BLaER1 (cell line): ENCODE measurements at regions not wholly inside any gene's neighbourhood (a gene's known extent, or its start where the extent isn't known, plus 50 kb on each side); places are given as distances from the start of the nearest gene placed in this dataset.

Source experiments
- H3K27ac ChIP-seq: shearing (Covaris generic); formaldehyde crosslinking; 2 replicates; pipeline ENCODE4 v1.8.1; 2022
- H3K27me3 ChIP-seq: shearing (Covaris generic); formaldehyde crosslinking; 2 replicates; pipeline ENCODE4 v1.8.1; 2022
- H3K36me3 ChIP-seq: shearing (Covaris generic); formaldehyde crosslinking; 2 replicates; pipeline ENCODE4 v1.8.1; 2022
- H3K4me1 ChIP-seq: shearing (Covaris generic); formaldehyde crosslinking; 2 replicates; pipeline ENCODE4 v1.8.1; 2022
- H3K4me2 ChIP-seq: shearing (Covaris generic); formaldehyde crosslinking; 2 replicates; pipeline ENCODE4 v1.8.1; 2022
- H3K4me3 ChIP-seq: shearing (Covaris generic); formaldehyde crosslinking; 2 replicates; pipeline ENCODE4 v1.8.1; 2022
- H3K9ac ChIP-seq: shearing (Covaris generic); formaldehyde crosslinking; 2 replicates; pipeline ENCODE4 v1.8.1; 2022
- H3K9me3 ChIP-seq: shearing (Covaris generic); formaldehyde crosslinking; 2 replicates; pipeline ENCODE4 v1.8.1; 2022
- H4K20me1 ChIP-seq: shearing (Covaris generic); formaldehyde crosslinking; 2 replicates; pipeline ENCODE4 v1.8.1; 2022
- Cebpa-rat ChIP-seq: shearing (Covaris generic); IDR thresholded peaks from 2 replicates; pipeline ENCODE4 v1.8.1; 2022

DNA sequence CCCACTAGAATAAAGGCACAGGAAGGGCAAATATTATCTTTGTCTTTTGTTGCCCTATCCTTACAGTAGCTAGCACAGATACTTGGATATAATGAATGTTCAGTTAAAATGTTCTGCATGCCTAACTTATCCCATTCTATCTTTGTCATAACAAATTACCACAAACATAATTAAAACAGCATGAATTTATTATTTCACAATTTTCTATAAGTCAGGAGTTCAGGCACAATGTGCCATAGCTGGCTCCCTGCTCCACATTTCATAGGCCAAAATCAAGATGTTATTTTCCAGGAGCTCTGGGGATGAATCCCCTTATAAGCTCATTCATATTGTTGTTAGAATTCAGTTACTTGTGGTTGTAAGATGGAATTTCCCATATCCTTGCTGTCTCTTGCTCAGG lies 975.5 kb downstream of the IGSF11 start:
- H3K27me3 ChIP-seq: no peaks in the 10 kb centered on the region
- H3K9me3 ChIP-seq: no peaks in the 10 kb centered on the region

DNA sequence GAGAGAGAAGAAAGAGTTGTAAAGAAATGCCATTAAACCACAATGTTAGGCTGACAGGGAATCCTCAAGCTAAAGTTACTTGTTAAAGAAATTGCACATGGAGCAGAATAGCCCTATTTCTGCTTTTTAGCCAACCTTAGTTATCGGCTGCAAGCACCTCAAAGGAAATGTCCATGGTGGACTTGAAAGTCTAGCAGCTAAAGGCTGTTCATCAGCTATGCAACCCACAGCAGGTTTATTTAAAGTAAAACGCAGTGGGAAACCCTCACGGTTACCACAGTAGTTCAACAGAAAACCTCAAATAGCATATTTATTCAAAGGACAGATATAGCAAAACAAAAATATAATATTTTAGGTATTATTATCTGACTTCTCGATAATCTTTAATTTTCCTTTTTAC lies 967.2 kb downstream of the IGSF11 start:
- Histone ChIP-seq H4K20me1 (no peaks in the 10 kb centered on the region), H3K9me3 (no peaks in the 10 kb centered on the region), H3K4me3 (no peak overlapping the region), H3K4me1 (no peaks in the 10 kb centered on the region), H3K27me3 (no peaks in the 10 kb centered on the region), H3K4me2 (no peak overlapping the region), H3K9ac (no peak overlapping the region), H3K36me3 (no peaks in the 10 kb centered on the region), H3K27ac (no peak overlapping the region)
- no peak for TF ChIP-seq Cebpa-rat

More for the DNA sequence above, 975.5 kb downstream of the IGSF11 start:
- no peak for TF ChIP-seq Cebpa-rat
- Histone ChIP-seq H3K4me3 (no peak overlapping the region), H3K36me3 (no peaks in the 10 kb centered on the region), H3K4me2 (no peak overlapping the region), H3K27ac (no peak overlapping the region), H4K20me1 (no peaks in the 10 kb centered on the region), H3K9ac (no peak overlapping the region), H3K4me1 (no peaks in the 10 kb centered on the region)

DNA sequence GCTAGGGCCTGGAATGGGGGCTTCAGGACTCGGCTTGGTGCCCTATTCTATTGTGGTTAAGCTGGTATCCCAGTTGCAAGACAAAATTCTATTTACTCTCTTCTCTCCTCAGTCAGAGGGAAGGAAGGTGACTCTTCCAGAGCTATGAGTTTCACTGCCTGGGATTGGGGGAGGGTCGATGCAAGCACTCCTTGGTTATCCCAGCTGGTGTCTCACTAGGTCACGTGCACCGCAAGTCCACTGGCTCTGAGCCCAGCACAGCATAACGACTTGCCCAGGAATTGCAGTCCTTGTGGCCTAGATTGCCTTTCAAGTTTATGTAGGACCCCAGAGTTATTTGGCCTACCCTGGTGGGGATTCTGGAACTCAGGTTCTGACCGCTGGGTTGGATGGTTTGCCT lies 958.8 kb downstream of the IGSF11 start:
- no peak for TF ChIP-seq Cebpa-rat
- H3K4me3 ChIP-seq: no peak overlapping the region
- no peaks in the 10 kb centered on the region for H3K36me3 ChIP-seq
- H3K9me3 ChIP-seq: peaks cover 13% of the 10 kb centered on the region; the same call in 1 of the 2 replicates
- no peaks in the 10 kb centered on the region for H3K4me1 ChIP-seq
- no peaks in the 10 kb centered on the region for H3K27me3 ChIP-seq
- H3K4me2 ChIP-seq: no peak overlapping the region
- H3K9ac ChIP-seq: no peak overlapping the region
- H4K20me1 ChIP-seq: no peaks in the 10 kb centered on the region
- H3K27ac ChIP-seq: no peak overlapping the region

DNA sequence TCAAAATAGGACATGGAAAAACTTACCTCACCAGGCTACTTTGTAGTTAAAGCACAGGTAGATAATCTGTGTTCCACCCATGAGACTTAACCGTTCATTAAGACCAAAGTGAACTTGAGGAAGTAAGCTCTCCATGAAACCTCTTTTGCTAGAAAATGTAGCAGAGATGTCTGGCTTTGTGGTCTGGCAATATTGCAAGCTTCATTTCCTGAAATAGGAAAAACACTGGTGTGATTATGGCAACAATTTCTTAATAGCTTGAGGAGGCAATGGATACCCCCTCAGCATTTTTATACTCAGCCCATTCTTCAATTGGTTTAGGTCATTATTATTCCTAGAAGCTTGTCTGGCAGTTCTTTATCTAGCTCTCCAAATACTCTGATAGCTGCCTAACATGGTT lies 957.3 kb downstream of the IGSF11 start:
- peaks cover 13% of the 10 kb centered on the region; the same call in 1 of the 2 replicates for H3K9me3 ChIP-seq
- H3K27me3 ChIP-seq: no peaks in the 10 kb centered on the region
- no peak overlapping the region for H3K4me3 ChIP-seq
- no peaks in the 10 kb centered on the region for H4K20me1 ChIP-seq
- H3K36me3 ChIP-seq: no peaks in the 10 kb centered on the region
- H3K4me1 ChIP-seq: no peaks in the 10 kb centered on the region
- TF ChIP-seq Cebpa-rat: no peak
- no peak overlapping the region for H3K9ac ChIP-seq
- no peak overlapping the region for H3K4me2 ChIP-seq
- no peak overlapping the region for H3K27ac ChIP-seq

DNA sequence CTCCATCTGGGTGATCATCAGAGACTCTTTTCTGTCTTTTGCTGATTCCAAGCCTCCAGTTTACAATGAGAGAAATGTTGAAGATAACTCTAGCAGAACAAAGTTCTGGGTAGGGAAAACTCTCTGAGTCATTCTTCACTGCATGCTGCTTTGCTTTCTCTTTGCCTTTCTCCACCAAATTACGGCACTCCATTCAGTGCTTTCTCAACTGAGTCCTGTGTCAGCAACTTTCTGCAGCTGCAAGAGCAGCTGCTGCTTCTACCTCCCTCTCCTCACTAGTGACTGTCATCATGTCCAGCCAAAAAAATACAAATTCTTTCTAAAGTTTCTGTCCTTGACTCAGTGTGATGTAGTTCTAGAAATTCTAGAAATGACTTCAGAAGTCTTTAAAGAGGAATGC lies 953.8 kb downstream of the IGSF11 start:
- H3K27me3 ChIP-seq: no peaks in the 10 kb centered on the region
- H3K4me2 ChIP-seq: no peak overlapping the region
- H3K9ac ChIP-seq: no peak overlapping the region
- no peak overlapping the region for H3K27ac ChIP-seq
- H4K20me1 ChIP-seq: no peaks in the 10 kb centered on the region
- TF ChIP-seq Cebpa-rat: no peak
- H3K9me3 ChIP-seq: no peaks in the 10 kb centered on the region
- H3K4me3 ChIP-seq: no peak overlapping the region
- H3K36me3 ChIP-seq: no peaks in the 10 kb centered on the region
- H3K4me1 ChIP-seq: no peaks in the 10 kb centered on the region

DNA sequence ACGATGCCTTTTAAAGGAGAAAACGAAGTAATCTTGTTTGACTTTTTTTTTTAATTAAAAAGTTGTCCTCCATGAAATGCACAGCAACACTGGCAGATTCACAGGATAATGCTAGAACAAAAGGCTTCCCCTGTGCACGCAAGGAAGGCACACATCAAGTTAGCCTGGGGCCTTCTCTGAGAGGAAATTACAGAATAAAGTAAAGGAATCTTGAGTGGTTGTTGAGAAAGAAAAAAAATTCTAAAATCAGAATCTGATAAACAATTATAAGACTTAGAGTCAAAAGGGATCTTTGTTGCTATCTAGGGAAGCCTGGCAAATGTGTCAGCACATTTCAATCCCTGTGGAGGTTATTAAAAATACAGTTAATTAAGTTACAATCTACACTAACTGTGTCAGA lies 946.0 kb downstream of the IGSF11 start:
- Histone ChIP-seq H3K4me1 (no peaks in the 10 kb centered on the region), H3K27ac (no peak overlapping the region), H3K4me3 (no peak overlapping the region), H3K36me3 (no peaks in the 10 kb centered on the region), H3K9ac (no peak overlapping the region), H3K9me3 (peaks cover 21% of the 10 kb centered on the region), H3K27me3 (no peaks in the 10 kb centered on the region), H3K4me2 (no peak overlapping the region), H4K20me1 (no peaks in the 10 kb centered on the region)
- no peak for TF ChIP-seq Cebpa-rat

DNA sequence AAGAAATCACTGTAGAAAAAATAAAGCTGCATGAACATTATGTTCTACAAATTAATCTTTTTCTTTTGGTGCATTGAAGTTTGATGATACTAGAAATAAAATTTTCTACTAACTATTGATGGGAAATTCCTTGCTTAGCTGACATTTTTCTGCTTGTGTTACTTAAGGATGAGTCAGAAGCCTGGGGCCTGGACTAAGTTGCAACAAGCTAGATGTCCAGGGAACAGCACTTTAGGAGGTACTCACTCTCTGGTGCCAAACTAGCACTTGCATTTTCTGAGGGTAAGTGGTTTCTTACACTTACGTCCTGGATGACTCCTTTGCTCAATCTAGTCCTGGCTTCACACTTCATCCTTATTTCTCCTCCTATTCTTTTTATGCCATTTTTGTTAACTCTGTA lies 945.1 kb downstream of the IGSF11 start:
- no peak overlapping the region for H3K4me2 ChIP-seq
- H3K4me3 ChIP-seq: no peak overlapping the region
- H3K9me3 ChIP-seq: peaks cover 29% of the 10 kb centered on the region
- TF ChIP-seq Cebpa-rat: no peak
- no peaks in the 10 kb centered on the region for H3K4me1 ChIP-seq
- no peak overlapping the region for H3K27ac ChIP-seq
- no peak overlapping the region for H3K9ac ChIP-seq
- no peaks in the 10 kb centered on the region for H3K27me3 ChIP-seq
- no peaks in the 10 kb centered on the region for H3K36me3 ChIP-seq
- H4K20me1 ChIP-seq: no peaks in the 10 kb centered on the region

DNA sequence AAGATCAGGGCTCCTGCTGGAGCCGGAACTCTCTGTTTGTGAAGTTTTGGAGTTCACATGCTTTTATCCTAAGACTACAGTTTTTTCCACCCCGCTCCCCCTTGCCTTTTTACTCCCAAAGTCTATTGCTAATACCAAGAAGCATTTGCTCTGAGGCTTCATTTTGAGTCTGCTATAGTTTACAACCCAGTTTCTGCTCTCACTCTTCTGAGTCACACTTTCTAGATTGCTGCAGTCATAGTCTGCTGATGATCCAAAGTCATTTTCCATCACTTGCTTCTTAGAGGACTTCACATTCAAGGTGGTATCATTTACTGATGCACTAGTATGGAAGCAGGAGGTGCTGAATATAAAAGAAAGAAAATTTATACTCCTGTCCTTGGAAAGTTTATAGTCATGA lies 937.4 kb downstream of the IGSF11 start:
- Histone ChIP-seq H3K36me3 (no peaks in the 10 kb centered on the region), H3K4me3 (no peak overlapping the region), H3K4me1 (no peaks in the 10 kb centered on the region), H3K27me3 (no peaks in the 10 kb centered on the region), H4K20me1 (no peaks in the 10 kb centered on the region), H3K27ac (no peak overlapping the region), H3K9me3 (peaks cover 29% of the 10 kb centered on the region), H3K9ac (no peak overlapping the region), H3K4me2 (no peak overlapping the region)
- no peak for TF ChIP-seq Cebpa-rat

DNA sequence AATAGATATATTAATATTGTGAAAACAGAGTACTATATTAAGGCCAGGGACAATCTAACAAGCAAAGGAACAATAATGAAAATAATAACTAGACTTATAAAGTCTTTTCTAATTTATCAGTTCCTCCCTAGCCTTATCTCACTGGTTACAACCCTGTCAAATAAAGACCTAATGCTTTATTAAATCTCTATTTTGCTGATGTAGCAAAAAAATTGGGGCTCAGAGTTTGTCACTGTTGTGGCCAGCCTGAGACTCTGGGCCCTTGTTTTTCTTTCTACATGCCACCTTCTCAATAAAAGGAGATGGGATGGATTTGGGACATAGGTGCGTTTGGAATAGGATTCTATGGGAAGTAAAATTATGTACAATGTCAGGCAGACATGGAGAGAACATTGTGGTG lies 937.0 kb downstream of the IGSF11 start:
- no peaks in the 10 kb centered on the region for H4K20me1 ChIP-seq
- H3K4me2 ChIP-seq: no peak overlapping the region
- TF ChIP-seq Cebpa-rat: no peak
- H3K9ac ChIP-seq: no peak overlapping the region
- H3K4me3 ChIP-seq: no peak overlapping the region
- H3K27me3 ChIP-seq: no peaks in the 10 kb centered on the region
- H3K36me3 ChIP-seq: no peaks in the 10 kb centered on the region
- peaks cover 24% of the 10 kb centered on the region for H3K9me3 ChIP-seq
- no peak overlapping the region for H3K27ac ChIP-seq
- H3K4me1 ChIP-seq: peaks cover 4% of the 10 kb centered on the region; the same call in 1 of the 2 replicates

DNA sequence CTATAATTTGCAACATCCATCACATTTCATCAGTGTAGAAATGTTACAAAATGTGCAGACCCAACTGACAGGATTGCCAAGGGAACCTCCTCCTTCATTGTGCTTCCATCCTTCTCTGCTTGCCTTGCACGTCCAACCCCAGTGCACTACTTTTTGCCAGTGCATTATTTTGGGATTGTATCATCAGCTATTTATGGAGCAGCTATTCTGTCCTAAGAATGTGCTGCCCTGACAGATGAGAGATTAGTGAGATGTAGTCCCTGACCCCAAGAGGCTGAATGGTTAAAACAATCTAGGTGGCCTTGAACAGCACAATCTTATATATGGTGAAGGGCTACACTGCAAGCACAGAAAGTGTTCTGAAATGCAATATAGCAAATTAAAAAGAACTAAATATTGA lies 935.8 kb downstream of the IGSF11 start:
- Histone ChIP-seq H3K27ac (no peak overlapping the region), H3K4me3 (no peak overlapping the region), H4K20me1 (no peaks in the 10 kb centered on the region), H3K9ac (no peak overlapping the region), H3K9me3 (peaks cover 13% of the 10 kb centered on the region), H3K36me3 (no peaks in the 10 kb centered on the region), H3K4me1 (peaks cover 11% of the 10 kb centered on the region; the same call in 1 of the 2 replicates), H3K4me2 (no peak overlapping the region), H3K27me3 (no peaks in the 10 kb centered on the region)
- TF ChIP-seq Cebpa-rat: no peak

DNA sequence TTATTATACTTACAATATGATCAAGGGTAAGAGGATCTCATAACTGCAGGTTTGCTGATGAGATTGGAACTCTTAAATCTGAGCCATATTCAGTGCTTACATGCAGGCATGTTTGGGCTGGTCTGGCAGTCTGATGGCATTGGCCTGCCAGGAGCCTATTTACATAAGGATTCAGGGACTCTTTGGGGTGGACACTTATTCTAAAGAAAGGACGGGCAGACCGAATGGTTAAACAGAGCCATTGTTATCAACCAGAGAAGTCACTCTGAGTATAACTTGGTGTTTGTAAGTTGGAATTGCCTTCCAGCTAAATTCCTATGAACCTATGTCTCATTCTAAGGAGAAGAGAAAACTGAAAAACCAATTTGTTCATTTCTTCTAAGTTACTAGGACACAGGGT lies 932.8 kb downstream of the IGSF11 start:
- H3K36me3 ChIP-seq: no peaks in the 10 kb centered on the region
- H3K9ac ChIP-seq: no peak overlapping the region
- H3K27me3 ChIP-seq: no peaks in the 10 kb centered on the region
- no peak overlapping the region for H3K4me3 ChIP-seq
- H3K9me3 ChIP-seq: no peaks in the 10 kb centered on the region
- peaks cover 11% of the 10 kb centered on the region; the same call in 1 of the 2 replicates for H3K4me1 ChIP-seq
- no peak overlapping the region for H3K27ac ChIP-seq
- H3K4me2 ChIP-seq: no peak overlapping the region
- no peaks in the 10 kb centered on the region for H4K20me1 ChIP-seq
- no peak for TF ChIP-seq Cebpa-rat
